ENCODE measurements at regions not wholly inside any gene's neighbourhood (a gene's known extent, or its start where the extent isn't known, plus 50 kb on each side); places are given as distances from the start of the nearest gene placed in this dataset.
"Not testable (repeated sequence)": the region's sequence is repeated elsewhere in the genome, so short reads cannot be mapped to it uniquely, and the experiment has no call there.

DNA sequence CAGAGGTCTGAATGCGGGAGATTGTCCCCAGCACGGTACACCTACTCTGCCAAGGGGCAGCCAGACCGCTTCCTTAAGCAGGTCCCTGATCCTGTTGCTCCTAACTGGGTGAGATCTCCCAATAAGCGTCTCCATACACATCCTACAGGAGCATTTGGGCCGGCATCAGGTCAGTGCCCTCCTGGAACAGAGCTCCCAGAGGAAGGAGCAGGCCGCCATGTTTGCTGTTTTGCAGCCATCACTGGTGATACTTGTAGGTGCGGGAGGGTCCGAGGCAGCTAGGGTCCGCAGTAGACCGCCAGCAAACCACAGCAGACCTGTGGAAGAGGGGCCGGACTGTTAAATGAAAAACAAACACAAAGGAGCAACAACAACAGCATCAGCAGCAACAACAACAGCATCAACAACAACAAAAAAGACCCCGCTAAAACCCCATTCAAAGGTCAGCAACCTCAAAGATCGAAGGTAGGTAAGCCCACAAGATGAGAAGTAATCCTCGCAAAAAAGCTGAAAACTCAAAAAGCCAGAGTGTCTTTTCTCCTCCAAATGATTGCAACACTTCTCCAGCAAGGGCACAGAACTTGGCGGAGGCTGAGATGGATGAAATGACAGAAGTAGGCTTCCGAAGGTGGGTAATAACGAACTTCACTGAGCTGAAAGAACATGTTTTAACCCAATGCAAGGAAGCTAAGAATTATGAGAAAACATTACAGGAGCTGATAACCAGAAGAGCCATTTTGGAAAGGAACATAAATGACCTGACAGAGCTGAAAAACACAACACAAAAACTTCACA lies 79.0 kb upstream of the CDH7 start:
- no peak overlapping the region for H3K4me3 Mint-ChIP-seq
- DNase-seq (ENCODE audit: low spot score) = no peak
- no peak overlapping the region for H3K27ac Mint-ChIP-seq
- H3K9me3 Mint-ChIP-seq = peaks cover 42% of the 10 kb centered on the region
- H3K36me3 Mint-ChIP-seq (ENCODE audit: low read depth) = no peaks in the 10 kb centered on the region
- no peaks in the 10 kb centered on the region for H3K27me3 Mint-ChIP-seq (ENCODE audit: low read depth)
- H3K4me1 Mint-ChIP-seq (ENCODE audit: low read depth) = no peaks in the 10 kb centered on the region

DNA sequence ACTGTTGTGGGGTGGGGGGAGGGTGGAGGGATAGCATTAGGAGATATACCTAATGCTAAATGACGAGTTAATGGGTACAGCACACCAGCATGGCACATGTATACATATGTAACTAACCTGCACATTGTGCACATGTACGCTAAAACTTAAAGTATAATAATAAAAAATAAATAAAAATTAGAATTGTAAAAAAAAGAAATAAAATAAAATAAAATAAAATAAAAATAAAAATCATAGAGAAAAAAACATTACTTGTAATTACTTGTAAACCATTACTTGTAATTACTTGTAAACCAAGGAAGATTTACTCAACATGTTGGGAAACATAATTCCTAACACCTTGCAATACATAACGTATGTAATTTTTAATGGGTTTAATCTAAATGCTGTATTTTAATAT lies 80.7 kb upstream of the CDH7 start:
- H3K27me3 Mint-ChIP-seq (ENCODE audit: low read depth); H3K4me3 Mint-ChIP-seq; H3K27ac Mint-ChIP-seq; H3K4me1 Mint-ChIP-seq (ENCODE audit: low read depth); H3K36me3 Mint-ChIP-seq (ENCODE audit: low read depth); DNase-seq (ENCODE audit: low spot score): not testable (repeated sequence)
- H3K9me3 Mint-ChIP-seq = peaks cover 42% of the 10 kb centered on the region

DNA sequence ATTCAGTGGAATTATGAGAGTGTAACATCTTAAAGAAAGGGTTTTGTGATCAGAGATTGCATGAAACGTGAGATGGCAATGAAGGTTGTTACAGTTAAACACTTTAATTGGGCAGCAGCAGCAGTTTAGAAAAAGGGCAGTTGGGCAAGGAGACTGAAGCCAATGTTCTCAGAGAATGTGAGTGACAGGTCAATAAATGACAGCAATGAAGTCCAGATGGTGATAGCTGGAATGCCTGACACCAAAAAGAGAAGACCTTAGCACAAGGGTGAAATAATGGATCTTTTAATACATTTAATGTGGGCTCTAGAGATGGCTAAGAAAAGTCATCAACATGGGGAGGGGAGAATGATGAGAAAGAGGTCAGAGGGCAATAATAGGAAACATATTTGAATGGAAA lies 89.4 kb upstream of the CDH7 start:
- Mint-ChIP-seq H3K36me3 (ENCODE audit: low read depth) (no peaks in the 10 kb centered on the region), H3K4me3 (no peak overlapping the region), H3K27me3 (ENCODE audit: low read depth) (no peaks in the 10 kb centered on the region), H3K27ac (no peak overlapping the region), H3K4me1 (ENCODE audit: low read depth) (no peaks in the 10 kb centered on the region), H3K9me3 (peaks cover 33% of the 10 kb centered on the region)
- no peak for DNase-seq (ENCODE audit: low spot score)

DNA sequence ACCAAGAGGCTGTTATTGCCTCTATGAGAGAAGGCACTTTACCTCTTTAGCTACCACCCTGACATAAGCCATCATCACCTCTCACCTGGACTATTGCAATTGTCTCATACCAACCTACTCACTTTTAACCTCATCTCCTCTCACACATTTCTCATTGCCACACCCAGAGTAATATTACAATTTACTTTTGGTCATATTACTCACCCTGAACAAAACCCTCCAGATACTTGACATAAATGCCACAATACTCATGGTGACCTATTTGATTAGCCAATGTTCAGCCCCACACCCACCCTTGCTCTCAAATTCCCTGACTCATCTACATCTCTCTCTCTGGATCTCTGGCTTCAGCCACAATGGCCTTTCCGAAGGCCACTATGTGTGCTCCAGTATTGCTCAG lies 90.9 kb upstream of the CDH7 start:
- Mint-ChIP-seq H3K4me1 (ENCODE audit: low read depth) (no peaks in the 10 kb centered on the region), H3K4me3 (no peak overlapping the region), H3K27me3 (ENCODE audit: low read depth) (no peaks in the 10 kb centered on the region), H3K9me3 (peaks cover 36% of the 10 kb centered on the region), H3K27ac (no peak overlapping the region), H3K36me3 (ENCODE audit: low read depth) (no peaks in the 10 kb centered on the region)
- no peak for DNase-seq (ENCODE audit: low spot score)

DNA sequence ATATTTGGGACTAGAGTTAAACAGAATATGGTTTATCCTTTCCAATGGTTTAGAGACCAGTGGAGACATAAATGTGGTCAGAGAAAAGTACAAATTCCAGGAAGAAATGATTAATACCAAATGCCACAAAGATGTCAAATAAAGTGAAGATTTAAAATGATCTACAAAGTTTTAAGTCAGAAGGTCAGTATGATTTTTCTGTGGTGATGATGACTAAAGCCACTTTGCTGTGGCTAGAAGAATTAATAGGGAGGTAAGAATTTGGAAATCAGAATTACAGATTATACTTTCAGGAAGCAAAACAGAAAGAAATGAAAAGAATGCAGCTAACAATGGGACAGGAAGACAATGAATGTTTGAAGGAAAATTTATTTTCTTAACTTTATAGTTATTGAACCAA lies 91.5 kb upstream of the CDH7 start:
- Mint-ChIP-seq H3K9me3 (peaks cover 34% of the 10 kb centered on the region), H3K36me3 (ENCODE audit: low read depth) (no peaks in the 10 kb centered on the region), H3K27me3 (ENCODE audit: low read depth) (no peaks in the 10 kb centered on the region), H3K4me1 (ENCODE audit: low read depth) (no peaks in the 10 kb centered on the region), H3K4me3 (no peak overlapping the region), H3K27ac (no peak overlapping the region)
- no peak for DNase-seq (ENCODE audit: low spot score)

DNA sequence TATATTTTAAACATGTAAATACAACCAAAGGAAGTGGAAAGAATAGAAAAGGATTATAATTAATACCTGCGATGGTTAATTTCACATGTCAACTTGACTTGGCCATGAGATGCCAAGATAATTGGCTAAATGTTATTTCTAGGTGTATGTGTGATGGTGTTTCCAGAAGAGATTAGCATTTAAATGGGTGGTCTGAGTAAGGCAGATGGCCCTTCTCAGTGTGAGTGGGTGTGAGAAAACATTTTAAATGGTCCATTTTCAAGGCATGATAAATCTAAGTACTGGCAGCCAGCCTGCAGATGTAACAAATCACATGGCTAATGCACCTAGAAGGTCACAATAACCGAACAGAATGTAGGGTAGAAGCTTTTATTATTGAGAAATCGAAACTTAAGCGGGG lies 99.6 kb upstream of the CDH7 start:
- Mint-ChIP-seq H3K4me3 (no peak overlapping the region), H3K27ac (no peak overlapping the region), H3K36me3 (ENCODE audit: low read depth) (no peaks in the 10 kb centered on the region), H3K27me3 (ENCODE audit: low read depth) (no peaks in the 10 kb centered on the region), H3K9me3 (peaks cover 10% of the 10 kb centered on the region), H3K4me1 (ENCODE audit: low read depth) (no peaks in the 10 kb centered on the region)
- DNase-seq (ENCODE audit: low spot score) = no peak

DNA sequence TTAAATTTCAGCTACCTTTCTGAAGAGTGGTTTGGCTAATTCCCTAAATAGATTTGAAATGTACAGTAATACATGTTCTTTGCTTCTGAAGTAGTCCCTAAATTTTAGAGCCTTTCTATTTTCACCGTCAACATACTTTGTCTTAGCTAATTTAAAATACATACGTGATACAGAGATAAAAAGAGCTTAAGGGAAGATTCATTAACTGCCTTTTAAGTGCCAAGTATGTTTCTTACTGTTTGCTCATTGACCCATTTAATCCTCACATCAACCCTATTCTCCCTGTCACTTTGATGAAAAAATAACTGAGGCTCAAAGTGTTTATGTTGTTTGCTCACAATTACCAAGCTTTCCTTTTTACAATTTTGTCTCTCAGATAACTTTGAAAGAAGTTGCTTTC lies 118.6 kb upstream of the CDH7 start:
- DNase-seq (ENCODE audit: low spot score) = no peak
- Mint-ChIP-seq H3K36me3 (ENCODE audit: low read depth) (no peaks in the 10 kb centered on the region), H3K4me1 (ENCODE audit: low read depth) (no peaks in the 10 kb centered on the region), H3K9me3 (peaks cover 28% of the 10 kb centered on the region), H3K4me3 (no peak overlapping the region), H3K27me3 (ENCODE audit: low read depth) (no peaks in the 10 kb centered on the region), H3K27ac (no peak overlapping the region)

DNA sequence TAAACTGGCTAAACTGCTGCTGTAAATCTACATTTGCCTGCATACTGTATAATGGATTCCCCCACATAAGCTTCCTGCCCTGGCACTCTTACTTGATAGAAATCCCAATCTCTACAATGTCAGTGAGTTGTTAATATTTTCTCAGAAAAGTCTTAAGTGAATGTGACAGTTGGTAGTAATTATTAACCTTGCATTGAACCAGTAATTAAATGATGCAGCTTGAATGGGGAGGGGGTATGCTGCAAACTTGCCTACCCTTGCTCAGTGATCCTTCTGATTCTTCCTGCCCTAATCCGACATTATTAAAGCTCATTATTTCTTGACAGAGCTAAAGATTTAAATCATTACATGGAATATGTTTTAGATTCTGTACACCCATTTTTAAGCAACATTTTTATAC lies 119.0 kb upstream of the CDH7 start:
- no peaks in the 10 kb centered on the region for H3K36me3 Mint-ChIP-seq (ENCODE audit: low read depth)
- DNase-seq (ENCODE audit: low spot score) = no peak
- H3K9me3 Mint-ChIP-seq = peaks cover 33% of the 10 kb centered on the region
- H3K4me3 Mint-ChIP-seq = no peak overlapping the region
- no peak overlapping the region for H3K27ac Mint-ChIP-seq
- H3K27me3 Mint-ChIP-seq (ENCODE audit: low read depth) = no peaks in the 10 kb centered on the region
- H3K4me1 Mint-ChIP-seq (ENCODE audit: low read depth) = no peaks in the 10 kb centered on the region

DNA sequence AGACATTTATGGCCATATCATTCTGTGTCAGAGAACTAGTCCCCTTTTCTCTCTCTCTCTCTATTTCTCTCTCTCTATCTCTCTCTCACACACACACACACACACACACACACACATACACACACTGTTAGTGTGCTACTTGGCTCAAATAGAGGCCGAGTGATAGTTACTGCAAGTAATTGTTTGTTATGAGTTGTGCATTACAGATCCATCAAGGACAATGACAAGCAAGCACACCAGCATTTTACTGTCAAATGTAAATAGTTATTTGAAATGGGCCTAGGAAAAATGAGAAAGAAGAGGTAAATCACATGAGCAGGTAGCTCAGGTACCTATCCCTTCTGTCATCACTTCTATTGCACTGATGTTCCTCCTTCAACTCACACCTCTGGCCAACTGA lies 122.4 kb upstream of the CDH7 start:
- no peaks in the 10 kb centered on the region for H3K27me3 Mint-ChIP-seq (ENCODE audit: low read depth)
- no peak for DNase-seq (ENCODE audit: low spot score)
- peaks cover 36% of the 10 kb centered on the region for H3K9me3 Mint-ChIP-seq
- no peak overlapping the region for H3K4me3 Mint-ChIP-seq
- no peaks in the 10 kb centered on the region for H3K4me1 Mint-ChIP-seq (ENCODE audit: low read depth)
- no peaks in the 10 kb centered on the region for H3K36me3 Mint-ChIP-seq (ENCODE audit: low read depth)
- no peak overlapping the region for H3K27ac Mint-ChIP-seq

DNA sequence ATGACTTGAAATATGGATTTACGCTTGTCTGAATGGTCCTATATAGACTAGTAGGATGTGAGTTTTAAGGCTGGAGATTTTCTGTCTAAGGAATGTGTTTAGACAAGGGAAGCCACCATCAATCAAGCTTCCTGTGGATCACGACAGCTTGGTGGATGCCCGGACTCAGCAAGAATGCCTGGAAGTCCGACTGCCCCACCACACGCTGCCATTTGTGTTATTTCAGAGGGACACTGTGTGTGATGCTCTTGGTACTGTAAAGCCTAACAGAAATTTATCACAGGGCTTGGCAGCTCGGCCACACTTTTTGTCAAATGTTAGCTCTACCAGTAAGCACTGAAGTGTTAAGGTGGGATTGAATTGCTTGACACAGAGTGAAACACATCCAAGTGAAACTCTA lies 127.1 kb upstream of the CDH7 start:
- DNase-seq (ENCODE audit: low spot score) = no peak
- Mint-ChIP-seq H3K4me1 (ENCODE audit: low read depth) (no peaks in the 10 kb centered on the region), H3K4me3 (no peak overlapping the region), H3K27ac (no peak overlapping the region), H3K27me3 (ENCODE audit: low read depth) (no peaks in the 10 kb centered on the region), H3K36me3 (ENCODE audit: low read depth) (no peaks in the 10 kb centered on the region), H3K9me3 (peaks cover 40% of the 10 kb centered on the region)

DNA sequence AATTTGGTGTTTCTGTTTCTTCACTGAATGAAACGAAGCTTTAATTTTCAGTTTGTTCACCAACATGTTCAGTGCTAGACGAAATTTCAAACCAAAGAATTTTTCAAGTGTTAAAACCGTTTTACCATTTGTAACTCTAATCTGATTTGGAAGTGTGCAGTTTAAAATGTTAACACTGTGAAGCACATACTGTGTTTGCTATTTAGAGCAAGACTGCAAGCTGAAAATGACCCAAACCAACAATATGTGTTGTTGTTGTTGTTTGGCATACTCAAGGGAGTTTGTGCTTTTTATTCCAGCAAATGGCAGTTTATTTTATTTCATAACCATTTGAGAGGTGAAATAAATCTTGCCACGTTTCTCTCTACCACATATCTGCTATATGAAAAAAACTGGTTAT lies 128.4 kb upstream of the CDH7 start:
- Mint-ChIP-seq H3K36me3 (ENCODE audit: low read depth) (no peaks in the 10 kb centered on the region), H3K4me1 (ENCODE audit: low read depth) (no peaks in the 10 kb centered on the region), H3K9me3 (peaks cover 45% of the 10 kb centered on the region), H3K4me3 (no peak overlapping the region), H3K27me3 (ENCODE audit: low read depth) (no peaks in the 10 kb centered on the region), H3K27ac (no peak overlapping the region)
- no peak for DNase-seq (ENCODE audit: low spot score)

DNA sequence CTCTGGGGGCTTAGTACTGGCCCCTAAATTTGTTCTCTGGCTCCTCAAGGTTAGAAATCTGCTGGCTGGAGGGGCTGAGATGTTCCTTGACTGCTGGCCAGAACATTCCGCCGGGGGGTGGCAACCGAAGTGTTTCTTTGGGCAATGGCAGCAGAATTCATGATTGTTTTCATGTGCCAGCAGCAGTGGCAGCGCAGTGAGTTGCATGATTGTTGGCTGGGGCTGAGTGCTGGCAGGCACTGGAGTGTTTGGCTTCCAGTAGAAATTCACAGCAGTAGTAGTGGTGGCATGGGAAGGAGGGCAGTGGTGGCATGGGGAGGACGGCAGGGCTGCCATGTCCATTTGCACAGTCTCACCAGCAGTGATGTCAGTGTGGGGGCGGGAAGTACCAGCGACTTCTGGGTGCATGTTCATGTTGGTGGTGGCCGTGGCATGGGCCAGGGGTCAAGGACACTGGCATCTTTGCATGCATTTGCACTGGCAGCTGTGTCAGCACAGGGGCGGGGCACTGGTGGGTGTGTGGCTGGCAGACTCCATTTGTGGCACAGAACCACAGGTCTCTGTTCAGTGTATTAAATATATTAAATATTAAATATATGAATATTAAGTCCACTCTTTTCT lies 130.6 kb upstream of the CDH7 start:
- peaks cover 38% of the 10 kb centered on the region for H3K9me3 Mint-ChIP-seq
- no peak overlapping the region for H3K4me3 Mint-ChIP-seq
- DNase-seq (ENCODE audit: low spot score) = no peak
- H3K27me3 Mint-ChIP-seq (ENCODE audit: low read depth) = no peaks in the 10 kb centered on the region
- no peak overlapping the region for H3K27ac Mint-ChIP-seq
- H3K36me3 Mint-ChIP-seq (ENCODE audit: low read depth) = no peaks in the 10 kb centered on the region
- H3K4me1 Mint-ChIP-seq (ENCODE audit: low read depth) = no peaks in the 10 kb centered on the region

DNA sequence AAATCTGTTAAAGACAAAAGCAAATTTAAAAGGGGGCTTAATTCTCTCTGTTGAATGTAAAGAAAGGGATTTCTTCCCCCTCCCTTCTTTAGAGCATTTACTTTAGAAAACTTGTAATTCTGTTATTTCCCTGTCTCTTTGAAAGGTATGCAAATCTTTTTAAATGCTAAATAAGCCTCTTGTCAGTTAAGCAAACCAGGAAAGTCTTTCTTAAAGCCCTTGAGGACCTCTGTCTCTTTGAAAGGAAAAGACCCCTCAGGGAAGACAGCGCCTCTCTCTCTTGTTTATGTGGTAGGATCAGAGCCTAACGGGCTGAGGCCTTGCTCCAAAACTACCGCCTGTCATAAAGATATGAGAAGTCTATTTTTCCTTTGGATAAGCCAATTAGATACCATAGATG lies 139.9 kb upstream of the CDH7 start:
- H3K27me3 Mint-ChIP-seq (ENCODE audit: low read depth) = no peaks in the 10 kb centered on the region
- no peaks in the 10 kb centered on the region for H3K36me3 Mint-ChIP-seq (ENCODE audit: low read depth)
- no peak overlapping the region for H3K27ac Mint-ChIP-seq
- no peak for DNase-seq (ENCODE audit: low spot score)
- no peak overlapping the region for H3K4me3 Mint-ChIP-seq
- H3K4me1 Mint-ChIP-seq (ENCODE audit: low read depth) = no peaks in the 10 kb centered on the region
- H3K9me3 Mint-ChIP-seq = peaks cover 25% of the 10 kb centered on the region

DNA sequence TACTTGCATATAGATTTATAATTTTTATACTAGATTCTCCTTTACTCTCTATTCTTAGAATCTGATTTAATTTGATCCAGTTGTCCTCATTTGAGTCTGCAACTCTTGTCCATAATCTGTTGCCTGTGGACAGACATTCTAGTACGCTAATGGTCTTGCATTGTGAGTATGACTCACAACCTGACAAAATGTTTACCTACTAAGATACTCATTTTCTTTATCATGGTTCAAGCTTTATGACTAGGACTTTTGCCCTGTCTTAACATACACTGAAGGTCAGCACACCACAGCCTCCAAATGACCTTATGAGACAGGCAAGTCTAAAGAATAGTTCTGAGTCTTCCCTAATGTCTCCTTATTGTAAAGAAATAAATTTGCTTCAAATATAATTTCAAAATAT lies 142.3 kb upstream of the CDH7 start:
- Mint-ChIP-seq H3K9me3 (peaks cover 36% of the 10 kb centered on the region), H3K27me3 (ENCODE audit: low read depth) (no peaks in the 10 kb centered on the region), H3K4me3 (no peak overlapping the region), H3K27ac (no peak overlapping the region), H3K4me1 (ENCODE audit: low read depth) (no peaks in the 10 kb centered on the region), H3K36me3 (ENCODE audit: low read depth) (no peaks in the 10 kb centered on the region)
- no peak for DNase-seq (ENCODE audit: low spot score)

DNA sequence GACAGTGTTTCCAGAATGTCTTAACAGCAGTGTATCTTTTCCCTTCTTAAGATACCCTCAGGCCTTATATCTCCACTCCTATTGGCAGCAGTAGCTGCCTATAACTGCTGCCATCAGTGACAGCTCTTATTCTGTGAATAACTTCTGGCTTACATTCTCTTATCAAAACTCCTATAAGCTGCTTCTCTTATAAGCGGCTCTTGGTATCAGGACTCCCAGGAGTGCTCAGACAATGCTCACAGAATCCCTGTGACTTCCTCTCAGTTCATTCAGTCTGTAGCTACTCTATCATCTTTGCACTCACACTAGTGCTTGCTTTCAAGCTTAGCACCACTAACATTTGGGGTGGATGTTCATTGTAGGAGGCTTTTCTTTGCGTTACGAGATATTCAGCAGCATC lies 143.7 kb upstream of the CDH7 start:
- Mint-ChIP-seq H3K4me3 (no peak overlapping the region), H3K9me3 (peaks cover 40% of the 10 kb centered on the region)

More for the DNA sequence above, 143.7 kb upstream of the CDH7 start:
- H3K4me1 Mint-ChIP-seq (ENCODE audit: low read depth) = no peaks in the 10 kb centered on the region
- no peaks in the 10 kb centered on the region for H3K36me3 Mint-ChIP-seq (ENCODE audit: low read depth)
- DNase-seq (ENCODE audit: low spot score) = no peak
- no peaks in the 10 kb centered on the region for H3K27me3 Mint-ChIP-seq (ENCODE audit: low read depth)
- no peak overlapping the region for H3K27ac Mint-ChIP-seq

Data from T-helper 2 cell treated with Interferon-gamma antibody and Interleukin-4, amounts not matched to agents 5 μg/mL and 100 μg/mL, for 36 hours (primary cell).